Endothelial cell of umbilical vein (primary cell): ENCODE measurements at regions not wholly inside any gene's neighbourhood (a gene's known extent, or its start where the extent isn't known, plus 50 kb on each side); places are given as distances from the start of the nearest gene placed in this dataset.

ENCODE experiments used
- BruUV-seq: library from RNA; stranded (reverse); fragments of 400-500 nt; replicated peaks from 2 replicates; lab custom pipeline; 2021; lab: Mats Ljungman, UMichigan
- CTCF ChIA-PET: fragments of 300-600, 350-600 bp; sonication (Branson Sonifier 250); formaldehyde crosslinking; loops from one replicate; lab custom pipeline; 2021; ENCODE audit warnings: antibody characterized with exemption, inconsistent platforms; lab: Charles Lee
- POLR2A ChIA-PET: fragments of 300-600, 350-600 bp; sonication (Branson Sonifier 250); formaldehyde crosslinking; loops from one replicate; lab custom pipeline; 2021; ENCODE audit warnings: antibody characterized with exemption, inconsistent platforms; lab: Charles Lee
- DNase-seq: peaks from one replicate; pipeline ENCODE4 v3.0.0-alpha.2; 2011; ENCODE audit warnings: low read depth, low spot score
- FAIRE-seq: peaks from 2 replicates; lab custom pipeline; 2011; peaks lifted over from hg19 to GRCh38; lab: Jason Lieb, UNC
- H2AFZ ChIP-seq: 2 replicates; pipeline ENCODE4 v1.6.0; 2012; ENCODE audit warnings: low read depth, low read length, control low read depth, inconsistent platforms
- H3K27ac ChIP-seq: 2 replicates; pipeline ENCODE4 v1.5.1; 2011; ENCODE audit warnings: low read depth, mild to moderate bottlenecking, control low read depth, low read length, moderate library complexity; ENCODE audit not compliant: insufficient read depth
- H3K27me3 ChIP-seq, 2 experiments: 2 replicates each; pipeline versions ENCODE4 v1.6.0 to v1.6.1; 2011; ENCODE audit warnings: low read length in 2 of 2, mixed read lengths in 1 of 2; ENCODE audit not compliant: control insufficient read depth in 2 of 2, insufficient read depth in 2 of 2
- H3K36me3 ChIP-seq, 2 experiments: 2 replicates in 1 of 2; 3 replicates in 1 of 2; pipeline ENCODE4 v1.5.1; 2011; ENCODE audit warnings: low read length in 2 of 2, mild to moderate bottlenecking in 1 of 2, moderate library complexity in 1 of 2; ENCODE audit not compliant: control insufficient read depth in 2 of 2, insufficient read depth in 2 of 2; ENCODE audit errors: extremely low read depth in 1 of 2
- H3K4me1 ChIP-seq: 3 replicates; pipeline ENCODE4 v1.5.1; 2011; ENCODE audit warnings: mild to moderate bottlenecking, low read length; ENCODE audit not compliant: control insufficient read depth, insufficient read depth; ENCODE audit errors: extremely low read depth
- H3K4me2 ChIP-seq: 2 replicates; pipeline ENCODE4 v1.6.1; 2011; ENCODE audit warnings: low read length, control low read depth, mixed read lengths; ENCODE audit not compliant: insufficient read depth
- H3K4me3 ChIP-seq, 3 experiments: fragments of 200-600 bp in 1 of 3; sonication (generic), shearing (Covaris generic) in 1 of 3; replicated peaks in 1 of 3; 2 replicates each; pipeline ENCODE4 v1.5.1; 2011 to 2016; ENCODE audit warnings: control low read depth in 3 of 3, low read length in 3 of 3, mild to moderate bottlenecking in 2 of 3, inconsistent platforms in 1 of 3, low read depth in 1 of 3, moderate library complexity in 1 of 3; ENCODE audit not compliant: insufficient read depth in 1 of 3
- H3K79me2 ChIP-seq: 2 replicates; pipeline ENCODE4 v1.6.0; 2012; ENCODE audit warnings: low read length, inconsistent platforms; ENCODE audit not compliant: control insufficient read depth, insufficient read depth
- H3K9ac ChIP-seq: replicated peaks from 2 replicates; pipeline ENCODE3; 2011; ENCODE audit warnings: low read length, control low read depth; ENCODE audit not compliant: insufficient read depth; ENCODE audit errors: extremely low read depth
- H3K9me1 ChIP-seq: replicated peaks from 3 replicates; pipeline ENCODE4 v1.6.0; 2011; ENCODE audit warnings: mild to moderate bottlenecking, low read length; ENCODE audit not compliant: control insufficient read depth, insufficient read depth; ENCODE audit errors: extremely low read depth
- H3K9me3 ChIP-seq: replicated peaks from 2 replicates; pipeline ENCODE4 v1.5.1; 2012; ENCODE audit warnings: low read length, inconsistent platforms; ENCODE audit not compliant: control insufficient read depth, insufficient read depth
- H4K20me1 ChIP-seq: replicated peaks from 2 replicates; pipeline ENCODE3; 2011; ENCODE audit warnings: mild to moderate bottlenecking, low read length; ENCODE audit not compliant: control insufficient read depth, insufficient read depth; ENCODE audit errors: extremely low read depth
- CTCF ChIP-seq, 2 donors: IDR thresholded peaks; 1 replicate in 1 of 2; 2 replicates in 1 of 2; pipeline ENCODE4 v1.5.1; 2011; ENCODE audit warnings: low read length in 2 of 2, mild to moderate bottlenecking in 2 of 2, moderate library complexity in 2 of 2, control low read depth in 1 of 2, inconsistent platforms in 1 of 2, low read depth in 1 of 2; ENCODE audit not compliant: insufficient read depth in 1 of 2; ENCODE audit errors: extremely low read depth in 1 of 2
- EZH2 ChIP-seq: IDR thresholded peaks from 2 replicates; pipeline ENCODE4 v1.6.1; 2012; ENCODE audit warnings: borderline replicate concordance, low read depth, mild to moderate bottlenecking, moderate library complexity, low read length, inconsistent platforms; ENCODE audit not compliant: severe bottlenecking
- FOS ChIP-seq: IDR thresholded peaks from 2 replicates; pipeline ENCODE4 v1.6.1; 2011; ENCODE audit warnings: mild to moderate bottlenecking, low read length, moderate library complexity, borderline replicate concordance; ENCODE audit not compliant: insufficient read depth
- GATA2 ChIP-seq: IDR thresholded peaks from 2 replicates; pipeline ENCODE4 v1.7.0; 2011; ENCODE audit warnings: low read depth, mild to moderate bottlenecking, moderate library complexity, mixed read lengths, low read length; ENCODE audit not compliant: insufficient read length, insufficient read depth
- JUN ChIP-seq: IDR thresholded peaks from 2 replicates; pipeline ENCODE4 v1.6.1; 2011; ENCODE audit warnings: borderline replicate concordance, low read depth; ENCODE audit not compliant: insufficient read length, insufficient read depth
- MAX ChIP-seq: IDR thresholded peaks from 2 replicates; pipeline ENCODE4 v1.6.1; 2011; ENCODE audit not compliant: insufficient read depth, insufficient read length
- MYC ChIP-seq: IDR thresholded peaks from one replicate; pipeline ENCODE4 v1.6.1; 2011; ENCODE audit warnings: mild to moderate bottlenecking, low read depth, low read length
- POLR2A ChIP-seq: IDR thresholded peaks from 2 replicates; pipeline ENCODE4 v1.6.1; 2012; ENCODE audit warnings: low read depth, mild to moderate bottlenecking, control low read depth, low read length
- POLR2AphosphoS5 ChIP-seq: IDR thresholded peaks from 2 replicates; pipeline ENCODE4 v1.6.1; 2012; ENCODE audit warnings: low read depth, mild to moderate bottlenecking, control low read depth, low read length, moderate library complexity; ENCODE audit not compliant: insufficient read depth
- dilution Hi-C: fragments of 300-500 bp; cut with MboI; formaldehyde crosslinking; loops from one replicate; pipeline ENCODE4 v1.15.0; 2019; ENCODE audit warnings: low sequenced_read_pairs; ENCODE audit not compliant: extremely low pct_ligation_motif_present
- intact Hi-C: fragments of 100-400 bp; cut with micrococcal nuclease; formaldehyde crosslinking; loops from one replicate; pipeline ENCODE4 v1.10.0; 2022

GRCh38 chr9:135350003-135350315 is 129.6 kb upstream of the PPP1R26 start:
- no TSS peak for BruUV-seq
- no peak overlapping the region for H3K9ac ChIP-seq
- dilution Hi-C loops: no loop called here

More at GRCh38 chr9:135350003-135350315, 129.6 kb upstream of the PPP1R26 start:
- no peak for TF ChIP-seq MAX
- no peak for TF ChIP-seq EZH2
- no peak for TF ChIP-seq FOS
- TF ChIP-seq CTCF (IDR thresholded peaks at IDR 0.05; ENCODE audit: extremely low read depth in 1 of 2, insufficient read depth in 1 of 2, low read depth in 1 of 2, low read length in 2 of 2): no peak
- TF ChIP-seq GATA2: no peak
- no peak for TF ChIP-seq POLR2AphosphoS5
- TF ChIP-seq POLR2A: no peak
- no peak for TF ChIP-seq JUN
- no peak for TF ChIP-seq MYC
- no peaks in the 10 kb centered on the region for H3K79me2 ChIP-seq
- H3K9me3 ChIP-seq: no peaks in the 10 kb centered on the region
- H3K4me3 ChIP-seq: no peak overlapping the region
- FAIRE-seq (no peak), DNase-seq (no peak)
- no peaks in the 10 kb centered on the region for H3K9me1 ChIP-seq
- H3K27me3 ChIP-seq: no peaks in the 10 kb centered on the region
- H3K36me3 ChIP-seq: no peaks in the 10 kb centered on the region
- H2AFZ ChIP-seq: no peak overlapping the region
- H3K4me2 ChIP-seq: no peak overlapping the region
- H3K27ac ChIP-seq: no peak overlapping the region
- CTCF ChIA-PET: no interaction called here
- no peaks in the 10 kb centered on the region for H4K20me1 ChIP-seq
- intact Hi-C loops: no loop called here
- H3K4me1 ChIP-seq: no peaks in the 10 kb centered on the region
- POLR2A ChIA-PET: no interaction called here
